Trophoblast cell (in vitro differentiated cells and primary cell): ENCODE measurements at regions not wholly inside any gene's neighbourhood (a gene's known extent, or its start where the extent isn't known, plus 50 kb on each side); places are given as distances from the start of the nearest gene placed in this dataset.
"Not testable (repeated sequence)": the region's sequence is repeated elsewhere in the genome, so short reads cannot be mapped to it uniquely, and the experiment has no call there.

ENCODE experiments used
- DNase-seq, 2 donors: peaks; one replicate each; pipeline ENCODE4 v3.0.0-alpha.2; 2016
- H2AFZ ChIP-seq: 2 replicates; pipeline ENCODE4 v1.6.1; 2013; ENCODE audit warnings: low read length, moderate library complexity, mild to moderate bottlenecking; ENCODE audit not compliant: insufficient read depth, poor library complexity
- H2AK5ac ChIP-seq: 2 replicates; pipeline ENCODE4 v1.6.1; 2013; ENCODE audit warnings: mild to moderate bottlenecking, low read length
- H2BK120ac ChIP-seq: 2 replicates; pipeline ENCODE4 v1.6.1; 2013; ENCODE audit warnings: low read length, mild to moderate bottlenecking, moderate library complexity; ENCODE audit not compliant: insufficient read depth, poor library complexity
- H2BK12ac ChIP-seq: 2 replicates; pipeline ENCODE4 v1.6.1; 2013; ENCODE audit warnings: mild to moderate bottlenecking, low read length, moderate library complexity
- H2BK5ac ChIP-seq: 2 replicates; pipeline ENCODE4 v1.6.1; 2013; ENCODE audit warnings: low read length, low read depth, moderate library complexity, mild to moderate bottlenecking; ENCODE audit not compliant: poor library complexity
- H3K14ac ChIP-seq: 2 replicates; pipeline ENCODE4 v1.6.1; 2013; ENCODE audit warnings: mild to moderate bottlenecking, low read length
- H3K18ac ChIP-seq: 2 replicates; pipeline ENCODE4 v1.6.1; 2013; ENCODE audit warnings: mild to moderate bottlenecking, low read length
- H3K23ac ChIP-seq: 2 replicates; pipeline ENCODE4 v1.6.1; 2013; ENCODE audit warnings: low read length
- H3K27ac ChIP-seq: 2 replicates; pipeline ENCODE4 v1.5.1; 2013; ENCODE audit warnings: low read depth, mild to moderate bottlenecking, inconsistent platforms, low read length, moderate library complexity
- H3K27me3 ChIP-seq: 2 replicates; pipeline ENCODE4 v1.6.1; 2013; ENCODE audit warnings: inconsistent platforms, mild to moderate bottlenecking, low read length, moderate library complexity; ENCODE audit not compliant: insufficient read depth
- H3K36me3 ChIP-seq, 2 experiments: 1 replicate in 1 of 2; 2 replicates in 1 of 2; pipeline ENCODE4 v1.6.1; 2013; ENCODE audit warnings: low read length in 2 of 2, mild to moderate bottlenecking in 2 of 2, moderate library complexity in 1 of 2; ENCODE audit not compliant: insufficient read depth in 2 of 2, control insufficient read depth in 1 of 2
- H3K4ac ChIP-seq: 2 replicates; pipeline ENCODE4 v1.6.1; 2013; ENCODE audit warnings: low read depth, mild to moderate bottlenecking, low read length, moderate library complexity
- H3K4me1 ChIP-seq, 2 experiments: 1 replicate in 1 of 2; 2 replicates in 1 of 2; pipeline ENCODE4 v1.6.1; 2013; ENCODE audit warnings: low read length in 2 of 2, mild to moderate bottlenecking in 2 of 2, moderate library complexity in 1 of 2; ENCODE audit not compliant: insufficient read depth in 2 of 2, control insufficient read depth in 1 of 2
- H3K4me2 ChIP-seq: 2 replicates; pipeline ENCODE4 v1.6.1; 2013; ENCODE audit warnings: inconsistent platforms, mild to moderate bottlenecking, low read length, moderate library complexity
- H3K4me3 ChIP-seq: 2 replicates; pipeline ENCODE4 v1.5.1; 2013; ENCODE audit warnings: mild to moderate bottlenecking, low read depth, low read length, inconsistent platforms
- H3K79me1 ChIP-seq: one replicate; pipeline ENCODE4 v1.6.1; 2013; ENCODE audit warnings: low read length
- H3K79me2 ChIP-seq: 2 replicates; pipeline ENCODE4 v1.6.1; 2013; ENCODE audit warnings: low read length, mild to moderate bottlenecking; ENCODE audit not compliant: control insufficient read depth, insufficient read depth, poor library complexity
- H3K9ac ChIP-seq: 2 replicates; pipeline ENCODE4 v1.6.1; 2013; ENCODE audit warnings: mild to moderate bottlenecking, low read length
- H3K9me3 ChIP-seq: 2 replicates; pipeline ENCODE4 v1.6.1; 2013; ENCODE audit warnings: low read depth, mild to moderate bottlenecking, control low read depth, inconsistent platforms, low read length; ENCODE audit not compliant: insufficient read depth
- H4K12ac ChIP-seq: 2 replicates; pipeline ENCODE4 v1.6.1; 2013; ENCODE audit warnings: low read depth, mild to moderate bottlenecking, low read length, moderate library complexity
- H4K8ac ChIP-seq: 2 replicates; pipeline ENCODE4 v1.6.1; 2013; ENCODE audit warnings: low read depth, mild to moderate bottlenecking, low read length, moderate library complexity
- H4K91ac ChIP-seq: one replicate; pipeline ENCODE4 v1.6.1; 2013; ENCODE audit warnings: low read depth, mild to moderate bottlenecking, low read length, moderate library complexity
- WGBS: extraction: QIAGEN DNeasy Blood & Tissue Kit; methylation state at CpG from one replicate; pipeline ENCODE4 v1.1.7; 2013; ENCODE audit warnings: missing lambda C conversion rate; ENCODE audit not compliant: insufficient read length, insufficient coverage; ENCODE audit errors: extremely low coverage; 5-methylcytosine and 5-hydroxymethylcytosine counted together

DNA sequence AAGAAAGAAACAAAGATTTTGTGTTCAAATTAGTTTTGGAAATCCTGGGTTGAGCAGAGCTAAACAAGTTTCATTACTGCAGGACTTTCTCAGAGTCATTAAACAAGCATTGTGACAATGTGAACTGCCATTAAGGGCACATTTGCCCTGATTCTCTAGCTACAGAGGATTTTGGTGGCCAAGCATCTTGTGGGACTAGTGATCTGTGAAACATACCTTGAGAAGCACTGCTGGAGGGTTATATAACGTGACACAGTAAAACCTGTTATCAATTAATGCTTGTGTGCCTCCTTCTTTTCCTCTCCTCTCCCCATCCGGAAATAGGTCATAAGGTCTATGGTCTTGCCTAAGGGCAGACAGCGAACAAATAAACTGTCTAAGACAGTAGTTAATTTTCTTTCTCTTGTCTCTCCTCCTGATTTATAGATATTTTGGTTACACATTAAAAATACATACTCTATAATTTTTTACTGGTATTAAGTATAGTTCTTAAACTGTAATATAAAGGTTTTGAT is 167.3 kb upstream of the NANOGP8 start:
- no peak for DNase-seq
- peaks cover 0 to 2% of the 10 kb centered on the region in 2 experiments for H3K4me1 ChIP-seq
- no peak overlapping the region for H2BK120ac ChIP-seq
- H3K9ac ChIP-seq = no peak overlapping the region
- no peak overlapping the region for H2BK12ac ChIP-seq
- no peak overlapping the region for H2AK5ac ChIP-seq
- no peak overlapping the region for H4K12ac ChIP-seq
- WGBS = no CpG with 5 or more reads among the region's 3 CpGs
- H3K23ac ChIP-seq = no peak overlapping the region
- H3K79me1 ChIP-seq = no peaks in the 10 kb centered on the region
- no peaks in the 10 kb centered on the region for H3K79me2 ChIP-seq
- no peak overlapping the region for H3K4me2 ChIP-seq
- H3K27me3 ChIP-seq = no peaks in the 10 kb centered on the region
- no peak overlapping the region for H4K8ac ChIP-seq
- H3K4me3 ChIP-seq = no peak overlapping the region
- H3K27ac ChIP-seq = no peak overlapping the region
- no peak overlapping the region for H3K4ac ChIP-seq
- H2AFZ ChIP-seq = no peak overlapping the region
- no peak overlapping the region for H2BK5ac ChIP-seq
- H3K36me3 ChIP-seq = no peaks in the 10 kb centered on the region
- no peaks in the 10 kb centered on the region for H3K9me3 ChIP-seq
- no peak overlapping the region for H3K18ac ChIP-seq
- H4K91ac ChIP-seq = no peak overlapping the region
- H3K14ac ChIP-seq = no peak overlapping the region

- Histone ChIP-seq H3K14ac (no peak overlapping the region), H3K4me3 (no peak overlapping the region), H3K18ac (no peak overlapping the region), H2BK12ac (no peak overlapping the region), H3K79me1 (no peaks in the 10 kb centered on the region), H3K36me3 (no peaks in the 10 kb centered on the region), H2AK5ac (no peak overlapping the region), H4K91ac (no peak overlapping the region), H2BK5ac (no peak overlapping the region), H3K9me3 (no peaks in the 10 kb centered on the region), H3K9ac (no peak overlapping the region), H3K27me3 (no peaks in the 10 kb centered on the region), H4K8ac (no peak overlapping the region), H3K4ac (no peak overlapping the region), H3K4me1 (no peaks in the 10 kb centered on the region), H3K4me2 (no peak overlapping the region), H2BK120ac (no peak overlapping the region), H3K23ac (no peak overlapping the region), H2AFZ (no peak overlapping the region), H3K27ac (no peak overlapping the region), H3K79me2 (no peaks in the 10 kb centered on the region), H4K12ac (no peak overlapping the region)
- no peak for DNase-seq
Observed at GRCh38 chr15:35247150-35247549, 162.1 kb upstream of the NANOGP8 start.

DNA sequence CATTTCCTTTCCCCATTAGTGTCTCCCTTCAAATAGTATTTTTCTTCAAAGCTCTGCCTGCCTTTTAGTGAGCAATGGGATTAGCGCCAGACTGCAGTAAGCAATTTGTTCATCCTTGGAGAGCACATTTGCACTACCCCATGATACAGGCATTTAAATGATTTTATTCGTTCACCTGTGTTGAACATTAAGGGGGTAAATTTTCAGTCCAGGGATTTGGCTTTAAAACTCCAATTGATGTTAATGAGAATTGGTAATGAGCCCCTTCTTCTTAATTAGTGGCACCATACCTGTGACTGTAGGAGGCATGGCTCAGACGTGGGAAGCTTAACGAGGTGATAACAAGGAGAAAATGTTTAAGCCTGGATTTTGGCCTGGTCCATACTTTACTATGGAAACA is 161.4 kb upstream of the NANOGP8 start:
- H3K79me1 ChIP-seq = no peaks in the 10 kb centered on the region
- no peak overlapping the region for H4K91ac ChIP-seq
- H3K9me3 ChIP-seq = no peaks in the 10 kb centered on the region
- H2BK120ac ChIP-seq = no peak overlapping the region
- H3K36me3 ChIP-seq = no peaks in the 10 kb centered on the region
- no peak overlapping the region for H2BK5ac ChIP-seq
- H3K27ac ChIP-seq = no peak overlapping the region
- H3K79me2 ChIP-seq = no peaks in the 10 kb centered on the region
- no peak overlapping the region for H3K4ac ChIP-seq
- H3K14ac ChIP-seq = no peak overlapping the region
- no peak overlapping the region for H3K4me3 ChIP-seq
- H3K9ac ChIP-seq = no peak overlapping the region
- no peak overlapping the region for H2BK12ac ChIP-seq
- no peak overlapping the region for H4K12ac ChIP-seq
- no peak for DNase-seq
- no peak overlapping the region for H3K18ac ChIP-seq
- no peak overlapping the region for H2AK5ac ChIP-seq
- no CpG with 5 or more reads among the region's 4 CpGs for WGBS
- no peak overlapping the region for H3K23ac ChIP-seq
- H4K8ac ChIP-seq = no peak overlapping the region
- H3K27me3 ChIP-seq = no peaks in the 10 kb centered on the region
- H3K4me2 ChIP-seq = no peak overlapping the region
- no peak overlapping the region for H2AFZ ChIP-seq
- H3K4me1 ChIP-seq = no peaks in the 10 kb centered on the region

DNA sequence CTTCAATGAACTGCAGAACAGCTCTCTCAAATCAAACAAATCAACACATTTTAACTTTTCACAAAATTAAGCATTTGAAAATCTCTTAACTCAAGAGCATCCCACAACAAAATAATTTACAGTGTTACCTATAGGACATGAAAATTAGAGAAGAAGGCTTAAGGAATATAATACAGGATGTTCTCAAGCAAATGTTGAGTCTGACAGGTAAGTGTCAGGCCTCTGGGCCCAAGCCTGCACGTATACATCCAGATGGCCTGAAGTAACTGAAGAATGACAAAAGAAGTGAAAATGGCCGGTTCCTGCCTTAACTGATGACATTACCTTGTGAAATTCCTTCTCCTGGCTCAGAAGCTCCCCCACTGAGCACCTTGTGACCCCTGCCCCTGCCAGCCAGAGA is 160.6 kb upstream of the NANOGP8 start:
- no CpG with 5 or more reads among the region's 2 CpGs for WGBS
- not testable (repeated sequence) for H3K14ac ChIP-seq, DNase-seq, H3K4me1 ChIP-seq, H4K8ac ChIP-seq, H3K4me2 ChIP-seq, H4K91ac ChIP-seq, H3K4me3 ChIP-seq, H3K9me3 ChIP-seq, H2BK12ac ChIP-seq, H3K4ac ChIP-seq, H3K36me3 ChIP-seq, H4K12ac ChIP-seq, H2BK5ac ChIP-seq, H3K23ac ChIP-seq, H3K27me3 ChIP-seq, H2AK5ac ChIP-seq, H3K27ac ChIP-seq, H3K9ac ChIP-seq, H3K79me1 ChIP-seq, H3K18ac ChIP-seq, H2BK120ac ChIP-seq, H2AFZ ChIP-seq, H3K79me2 ChIP-seq
